ENCODE measurements at regions not wholly inside any gene's neighbourhood (a gene's known extent, or its start where the extent isn't known, plus 50 kb on each side); places are given as distances from the start of the nearest gene placed in this dataset.

GRCh38 chr7:46123-46829 is 146.1 kb upstream of the FAM20C start:
- TF ChIP-seq POLR2A (IDR thresholded peaks at IDR 0.05; ENCODE audit: low read length) (no peak), GATA1 (IDR thresholded peaks at IDR 0.05; ENCODE audit: low read depth, low read length) (no peak)
